ENCODE measurements at regions not wholly inside any gene's neighbourhood (a gene's known extent, or its start where the extent isn't known, plus 50 kb on each side); places are given as distances from the start of the nearest gene placed in this dataset.

- DNase-seq: no peak
Measured at GRCh38 chr7:54856856-54857255, 97.8 kb upstream of the SEC61G start.

- no peak for DNase-seq
Measured at GRCh38 chr7:54857294-54857693, 98.3 kb upstream of the SEC61G start.

GRCh38 chr7:54858008-54858692, 99.1 kb upstream of the SEC61G start:
- DNase-seq: no peak

GRCh38 chr7:54859066-54859465, 100.1 kb upstream of the SEC61G start:
- no peak for DNase-seq

GRCh38 chr7:54859545-54859944, 100.5 kb upstream of the SEC61G start:
- DNase-seq: no peak

GRCh38 chr7:54860003-54860775, 101.2 kb upstream of the SEC61G start:
- DNase-seq: no peak

GRCh38 chr7:54860843-54861242, 101.8 kb upstream of the SEC61G start:
- DNase-seq: no peak

- no peak for DNase-seq
Measured at GRCh38 chr7:54864663-54865062, 105.7 kb upstream of the SEC61G start.

GRCh38 chr7:54869523-54869922, 110.5 kb upstream of the SEC61G start:
- DNase-seq: no peak

GRCh38 chr7:54874804-54875203, 115.8 kb upstream of the SEC61G start:
- no peak for DNase-seq

GRCh38 chr7:54877683-54878082, 118.7 kb upstream of the SEC61G start:
- DNase-seq: no peak

GRCh38 chr7:54878339-54878738, 119.3 kb upstream of the SEC61G start:
- DNase-seq: no peak

- no peak for DNase-seq
Measured at GRCh38 chr7:54879776-54880175, 120.8 kb upstream of the SEC61G start.

- no peak for DNase-seq
Measured at GRCh38 chr7:54880326-54880989, 121.4 kb upstream of the SEC61G start.

GRCh38 chr7:54881816-54882520, 123.0 kb upstream of the SEC61G start:
- no peak for DNase-seq

GRCh38 chr7:54882694-54883093, 123.7 kb upstream of the SEC61G start:
- no peak for DNase-seq

GRCh38 chr7:54883576-54883975, 124.6 kb upstream of the SEC61G start:
- DNase-seq: no peak

- DNase-seq: no peak
Measured at GRCh38 chr7:54885285-54885684, 126.3 kb upstream of the SEC61G start.

- DNase-seq: no peak
Measured at GRCh38 chr7:54888067-54888733, 129.2 kb upstream of the SEC61G start.

- DNase-seq: no peak
Measured at GRCh38 chr7:54888734-54889082, 129.7 kb upstream of the SEC61G start.

GRCh38 chr7:54897891-54898290, 120.9 kb upstream of the EGFR start:
- DNase-seq: no peak

- no peak for DNase-seq
Measured at GRCh38 chr7:54898659-54899340, 120.0 kb upstream of the EGFR start.

Measured in islet precursor cell (in vitro differentiated cells).